Lung (tissue), 11 donors: ENCODE measurements at regions not wholly inside any gene's neighbourhood (a gene's known extent, or its start where the extent isn't known, plus 50 kb on each side); places are given as distances from the start of the nearest gene placed in this dataset.

Source experiments
- ATAC-seq: fragments of 200-7000 bp; cut with Tn5 transposase; one replicate; pipeline ENCODE4 v1.9.1; 2020; ENCODE audit warnings: moderate number of reproducible peaks; ENCODE audit not compliant: insufficient read depth, low FRiP score
- DNase-seq, 3 donors: peaks; one replicate each; pipeline ENCODE4 v3.0.0-alpha.2; 2013 to 2017
- H3K27ac ChIP-seq, 2 donors: one replicate each; pipeline ENCODE4 v1.5.1; 2013; ENCODE audit warnings: mild to moderate bottlenecking in 2 of 2, moderate library complexity in 2 of 2, control low read depth in 1 of 2, inconsistent platforms in 1 of 2, low read depth in 1 of 2, low read length in 1 of 2
- H3K27me3 ChIP-seq, 3 donors: one replicate each; pipeline ENCODE4 v1.5.1; 2013; ENCODE audit warnings: low read length in 2 of 3; ENCODE audit not compliant: control insufficient read depth in 3 of 3, insufficient read depth in 3 of 3
- H3K36me3 ChIP-seq, 4 donors: one replicate each; pipeline ENCODE4 v1.5.1; 2013; ENCODE audit warnings: low read length in 4 of 4, mild to moderate bottlenecking in 1 of 4, moderate library complexity in 1 of 4; ENCODE audit not compliant: control insufficient read depth in 4 of 4, insufficient read depth in 4 of 4
- H3K4me1 ChIP-seq, 5 donors: one replicate each; pipeline ENCODE4 v1.5.1; 2013; ENCODE audit warnings: low read length in 5 of 5, mild to moderate bottlenecking in 2 of 5, moderate library complexity in 1 of 5; ENCODE audit not compliant: control insufficient read depth in 5 of 5, insufficient read depth in 5 of 5
- H3K4me3 ChIP-seq: one replicate; pipeline ENCODE4 v1.5.1; 2013; ENCODE audit warnings: mild to moderate bottlenecking, control low read depth, moderate library complexity
- H3K9ac ChIP-seq, 2 donors: one replicate each; pipeline ENCODE4 v1.5.1; 2013; ENCODE audit warnings: low read length in 2 of 2, control low read depth in 1 of 2; ENCODE audit not compliant: insufficient read depth in 1 of 2
- H3K9me3 ChIP-seq, 4 donors: one replicate each; pipeline ENCODE4 v1.5.1; 2013; ENCODE audit warnings: low read length in 3 of 4, mild to moderate bottlenecking in 1 of 4, moderate library complexity in 1 of 4; ENCODE audit not compliant: control insufficient read depth in 4 of 4, insufficient read depth in 3 of 4
- CTCF ChIP-seq: IDR thresholded peaks from 2 replicates; pipeline ENCODE4 v1.5.1; 2012; ENCODE audit warnings: mild to moderate bottlenecking; ENCODE audit errors: control extremely low read depth, extremely low read depth
- WGBS, 2 donors: extraction: QIAGEN DNeasy Blood & Tissue Kit; methylation state at CpG; one replicate each; pipeline ENCODE4 v1.1.7; 2013; 5-methylcytosine and 5-hydroxymethylcytosine counted together
- donor health status: control.
- donor health status: control.
- donor health status: Bipolar disorder and iron deficiency.
- donor health status: healthy.
- donor health status: DM: yes; HTN: yes; CAD: no.

GRCh38 chr21:14657241-14658008 is 111.3 kb upstream of the SAMSN1 start:
- Histone ChIP-seq H3K9ac (no peak overlapping the region), H3K9me3 (no peaks in the 10 kb centered on the region), H3K4me1 (no peaks in the 10 kb centered on the region), H3K27ac (no peak overlapping the region), H3K27me3 (no peaks in the 10 kb centered on the region), H3K4me3 (no peak overlapping the region), H3K36me3 (no peaks in the 10 kb centered on the region)
- TF ChIP-seq CTCF, result no peak
- DNase-seq (no peak), ATAC-seq (no peak)
- 85 to 94% methylated on average over 10 of the region's 10 CpGs for WGBS, 2 donors

DNA sequence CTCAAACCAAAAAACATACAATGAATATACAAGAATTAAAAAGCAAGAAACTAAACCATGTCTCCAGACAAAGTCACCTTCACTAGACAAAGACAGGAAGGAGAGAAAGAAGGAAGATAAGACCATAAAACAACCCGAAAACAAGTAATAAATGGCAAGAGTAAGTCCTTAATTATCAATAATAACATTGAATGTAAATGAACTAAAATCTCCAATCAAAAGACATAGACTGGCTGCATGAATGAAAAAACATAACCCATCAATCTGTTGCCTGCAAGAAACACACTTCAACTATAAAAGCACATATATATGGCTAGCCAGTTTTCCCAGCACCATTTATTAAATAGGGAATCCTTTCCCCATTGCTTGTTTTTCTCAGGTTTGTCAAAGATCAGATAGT is 100.8 kb upstream of the SAMSN1 start:
- no peak overlapping the region for H3K27ac ChIP-seq
- WGBS, 2 donors, result 82 to 91% methylated on average over 1 of the region's 1 CpG

GRCh38 chr21:14645702-14646101 is 99.6 kb upstream of the SAMSN1 start:
- no peak for DNase-seq
- ATAC-seq, result no peak
- no peak for TF ChIP-seq CTCF
- Histone ChIP-seq H3K9ac (no peak overlapping the region), H3K4me1 (no peaks in the 10 kb centered on the region), H3K27me3 (no peaks in the 10 kb centered on the region), H3K27ac (no peak overlapping the region), H3K36me3 (no peaks in the 10 kb centered on the region), H3K9me3 (peaks cover 0 to 7% (median 2%) of the 10 kb centered on the region in 4 donors), H3K4me3 (no peak overlapping the region)
- 76 to 78% methylated on average over 4 of the region's 4 CpGs for WGBS, 2 donors

More for the DNA sequence above, 100.8 kb upstream of the SAMSN1 start:
- Histone ChIP-seq H3K36me3 (no peaks in the 10 kb centered on the region), H3K4me3 (no peak overlapping the region), H3K9ac (no peak overlapping the region), H3K4me1 (no peaks in the 10 kb centered on the region), H3K9me3 (peaks cover 0 to 7% (median 2%) of the 10 kb centered on the region in 4 donors), H3K27me3 (no peaks in the 10 kb centered on the region)
- no peak for ATAC-seq
- no peak for TF ChIP-seq CTCF
- no peak for DNase-seq

- H3K9ac ChIP-seq, result no peak overlapping the region
- WGBS, 2 donors, result 93 to 94% methylated on average over 1 of the region's 1 CpG
- no peaks in the 10 kb centered on the region for H3K9me3 ChIP-seq
- H3K27me3 ChIP-seq, result no peaks in the 10 kb centered on the region
- H3K4me3 ChIP-seq, result no peak overlapping the region
- no peak for ATAC-seq
- DNase-seq, result no peak
- H3K27ac ChIP-seq, result no peak overlapping the region
- no peak for TF ChIP-seq CTCF
- H3K4me1 ChIP-seq, result no peaks in the 10 kb centered on the region
- H3K36me3 ChIP-seq, result no peaks in the 10 kb centered on the region
These were observed 86.2 kb upstream of the SAMSN1 start for GRCh38 chr21:14632359-14632758.
